ENCODE measurements at regions not wholly inside any gene's neighbourhood (a gene's known extent, or its start where the extent isn't known, plus 50 kb on each side); places are given as distances from the start of the nearest gene placed in this dataset.

DNA sequence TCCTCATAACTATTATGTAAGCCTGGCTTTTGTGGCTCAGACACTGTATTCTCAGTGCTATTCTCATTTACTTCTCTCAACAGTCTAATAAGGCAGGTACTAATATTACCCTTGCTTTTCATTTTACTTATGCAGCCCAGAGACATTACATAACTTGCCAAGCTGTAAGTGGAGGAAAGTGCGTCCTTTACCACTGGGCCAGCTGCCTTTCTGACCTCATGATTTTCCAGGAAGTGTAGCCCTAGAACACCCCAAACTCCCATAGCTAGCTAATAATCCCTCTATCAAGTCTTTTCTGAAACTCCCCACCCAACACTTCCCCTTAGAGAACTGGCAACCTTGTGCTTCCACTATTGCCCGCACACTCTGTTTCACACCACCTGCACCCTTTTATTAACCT lies 192.9 kb upstream of the HMHB1 start:
- no peak for DNase-seq

DNA sequence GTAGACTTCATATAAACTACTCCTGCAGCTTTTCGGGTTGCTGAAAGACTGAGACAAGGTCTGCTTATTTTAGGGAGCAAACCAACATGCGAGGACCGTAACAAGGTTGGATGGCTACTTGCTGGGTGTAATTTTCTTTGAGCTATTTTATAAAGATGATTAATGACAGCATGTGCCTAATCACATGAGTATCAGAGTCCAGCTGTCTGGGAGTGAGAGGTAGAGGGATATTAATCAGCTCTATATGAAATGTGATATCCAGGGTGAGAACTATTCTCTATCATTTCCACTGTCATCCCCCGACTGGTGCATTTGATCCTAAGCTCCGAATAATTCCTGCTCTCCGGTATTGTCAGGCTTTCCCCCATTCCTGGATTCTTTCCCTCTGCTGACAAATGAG lies 193.8 kb upstream of the HMHB1 start:
- DNase-seq, result peak; percentile 80

DNA sequence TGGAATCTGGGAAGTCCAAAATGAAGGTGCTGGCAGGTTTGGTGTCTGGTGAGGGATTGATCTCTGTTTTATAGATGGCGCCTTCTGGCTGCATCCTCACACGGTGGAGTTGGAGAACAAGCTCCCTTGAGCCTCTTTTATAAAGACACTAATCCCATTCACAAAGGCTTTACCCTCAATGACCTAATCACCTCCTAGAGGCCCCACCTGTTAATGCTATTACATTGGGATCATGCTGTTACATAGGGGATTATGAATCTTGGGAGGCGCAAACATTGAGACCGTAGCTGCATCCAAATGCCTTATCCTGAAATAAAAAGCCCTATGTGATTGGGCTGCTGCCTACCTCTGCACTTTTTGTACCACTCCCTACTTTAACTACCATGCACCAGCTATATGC lies 197.1 kb upstream of the HMHB1 start:
- DNase-seq, result peak; percentile 98

DNA sequence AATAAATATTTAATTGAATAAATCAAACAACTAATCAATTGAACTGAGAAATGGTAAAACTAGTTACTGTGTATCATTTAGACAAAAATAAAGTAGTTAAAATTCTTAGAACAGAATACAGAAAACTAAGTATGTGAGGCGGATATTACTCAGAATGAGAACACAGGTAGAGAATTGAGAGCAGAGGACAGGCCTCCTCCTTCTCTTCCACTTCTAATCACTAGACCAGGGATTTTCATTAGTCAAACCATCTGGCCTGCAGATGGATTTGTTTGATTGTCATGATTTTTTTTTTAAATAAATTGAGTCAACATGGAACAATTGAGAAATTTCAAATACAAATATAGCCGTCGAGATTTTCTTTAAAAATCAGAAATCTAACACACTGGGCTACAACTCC lies 198.6 kb upstream of the HMHB1 start:
- DNase-seq, result peak; percentile 66

DNA sequence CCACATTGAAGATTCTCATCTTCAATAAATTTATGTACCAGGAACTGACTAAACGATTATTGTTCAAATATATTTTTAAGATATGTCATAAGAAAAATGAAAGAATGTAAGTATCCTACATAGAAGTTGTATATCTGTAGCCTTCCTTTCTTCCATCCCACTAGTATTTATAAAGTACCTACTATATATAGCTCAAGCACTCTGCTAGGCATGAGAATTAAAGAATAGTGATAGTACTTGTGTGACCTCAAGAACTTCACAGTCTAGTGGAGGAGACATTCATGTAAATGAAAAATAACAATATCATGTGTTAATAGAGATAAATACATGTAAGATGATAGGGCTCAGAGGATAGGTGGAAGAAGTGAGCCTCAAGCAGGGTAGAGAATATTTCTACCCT lies 201.0 kb upstream of the HMHB1 start:
- no peak for DNase-seq

DNA sequence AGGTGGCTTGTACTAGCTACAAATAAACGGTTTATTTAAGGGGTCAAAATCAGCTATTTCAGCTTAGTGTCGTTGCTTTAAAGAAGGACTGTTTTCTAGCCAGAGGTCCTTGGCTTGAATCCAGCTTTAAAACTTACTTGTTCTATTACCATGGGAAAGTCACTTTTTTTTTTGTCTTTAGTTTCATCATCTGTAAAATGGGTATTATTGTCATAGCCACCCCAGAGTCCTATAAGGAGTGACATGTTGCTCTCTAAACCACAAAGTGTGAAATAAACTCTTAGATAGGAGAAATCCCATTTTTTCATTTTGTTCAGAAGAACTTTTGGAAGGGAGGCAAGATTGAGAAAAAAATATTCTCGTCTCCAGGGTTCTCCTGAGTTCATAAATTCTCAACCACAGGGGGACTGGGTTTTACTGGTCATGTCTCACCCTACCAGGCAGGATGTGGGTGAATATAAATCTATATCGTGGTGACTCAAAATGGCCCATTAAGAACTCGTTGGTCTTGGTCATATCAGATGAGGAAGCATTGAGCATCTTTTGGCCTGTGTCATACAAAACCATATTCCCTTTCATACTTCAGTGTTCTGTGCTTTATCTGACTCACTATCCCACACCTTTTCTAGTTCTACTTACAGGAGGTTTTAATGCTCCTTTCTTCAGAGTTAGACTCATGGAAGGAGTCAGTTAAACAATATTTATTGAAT lies 202.7 kb upstream of the NR3C1 start:
- DNase-seq, result no peak

DNA sequence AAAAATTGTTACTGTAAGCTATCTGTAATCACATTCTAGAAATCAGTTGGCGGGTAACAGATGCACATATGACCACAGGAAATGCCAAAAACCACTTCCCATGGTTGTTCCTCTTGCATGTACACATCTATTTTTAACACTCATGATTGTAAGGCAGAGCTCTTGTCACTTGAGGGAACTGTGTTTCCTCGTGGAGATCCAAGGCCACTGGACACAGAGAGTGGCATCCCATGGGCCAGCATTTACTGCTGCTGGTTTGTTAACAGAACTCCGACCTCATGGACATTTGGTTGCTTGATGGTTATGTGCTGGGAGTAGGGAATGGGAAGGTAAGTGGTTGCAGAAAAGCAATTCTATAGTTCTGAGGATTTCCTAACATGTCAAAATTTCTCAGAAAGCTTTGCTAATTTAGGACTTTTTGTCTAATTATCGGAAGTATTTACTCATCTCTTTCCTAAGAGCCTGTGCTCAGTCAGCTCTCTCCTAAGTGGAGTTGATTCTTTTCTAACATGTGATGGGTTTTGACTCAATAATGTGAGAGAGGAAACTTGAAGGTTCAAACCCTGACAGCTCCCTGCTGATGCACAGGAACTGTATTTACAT lies 202.0 kb upstream of the NR3C1 start:
- DNase-seq, result no peak

DNA sequence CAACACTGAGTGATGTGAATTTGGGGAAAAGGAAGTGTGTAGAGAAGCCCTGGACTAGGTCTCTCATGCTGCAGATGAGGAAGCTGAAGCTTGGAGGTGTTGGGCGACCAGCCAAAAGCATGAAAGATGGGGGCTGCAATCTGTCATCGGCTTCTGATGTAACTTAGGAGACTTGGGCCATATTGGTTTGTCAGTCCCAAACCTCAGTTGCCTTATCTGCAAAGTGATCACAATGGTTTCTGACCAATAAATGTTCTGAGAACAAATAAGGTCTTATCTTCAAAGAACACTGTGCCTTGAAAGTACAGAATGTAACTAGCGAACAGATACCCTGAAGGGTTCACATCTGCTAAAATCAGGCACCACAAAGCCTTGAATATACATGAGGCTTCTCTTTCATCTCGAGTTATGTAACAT lies 198.4 kb upstream of the NR3C1 start:
- DNase-seq, result no peak

DNA sequence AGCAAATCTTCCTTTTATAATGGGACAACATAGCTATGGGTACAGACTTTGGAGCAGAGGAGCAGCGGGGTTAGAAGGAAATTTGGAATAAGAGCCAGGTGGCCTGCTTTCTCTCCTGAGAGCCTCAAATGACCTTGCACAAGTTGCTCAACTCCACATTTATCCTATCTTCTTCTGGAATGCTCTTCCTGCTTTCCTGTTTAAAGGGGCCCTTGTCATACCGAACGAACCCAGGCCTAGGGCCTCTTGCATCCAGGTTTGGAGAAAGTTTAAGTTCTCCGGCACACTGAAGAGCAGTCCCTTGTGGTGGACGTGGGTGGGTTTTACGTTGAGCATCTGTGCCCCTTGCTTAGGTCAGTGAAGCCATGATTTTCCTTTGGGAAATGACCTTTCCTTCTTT lies 197.9 kb upstream of the NR3C1 start:
- no peak for DNase-seq

DNA sequence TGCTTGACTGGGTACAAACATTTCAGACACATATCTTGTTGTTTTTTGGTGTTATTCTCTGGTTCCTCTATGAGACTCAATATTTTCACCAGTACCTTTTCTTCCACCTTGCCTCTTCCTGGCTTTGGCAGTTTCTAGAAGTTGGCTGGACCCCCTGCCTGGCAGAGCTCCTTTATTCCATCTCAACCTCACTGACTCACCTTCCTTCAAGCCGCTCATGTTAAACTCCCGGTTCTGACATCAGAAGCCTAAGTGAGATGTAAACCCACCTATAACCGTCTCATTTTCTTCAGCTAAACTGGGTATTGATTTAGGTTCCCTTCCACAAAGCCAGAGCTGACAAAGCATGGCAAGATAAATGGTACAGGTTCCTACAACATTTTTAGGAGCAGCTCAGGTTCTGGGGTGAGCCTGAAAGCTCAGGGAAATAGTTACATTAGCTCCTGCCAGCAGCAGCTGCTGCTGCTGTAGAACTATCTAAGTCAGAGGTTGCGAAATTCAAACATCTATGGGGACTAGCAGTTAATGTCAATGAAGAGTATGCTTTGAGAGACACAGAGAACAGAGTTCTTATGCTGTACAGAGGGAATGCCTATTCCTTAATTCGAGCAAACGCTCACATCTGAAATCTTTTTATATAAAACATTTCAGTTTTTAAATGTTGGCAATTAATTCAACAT lies 197.1 kb upstream of the NR3C1 start:
- DNase-seq, result no peak

DNA sequence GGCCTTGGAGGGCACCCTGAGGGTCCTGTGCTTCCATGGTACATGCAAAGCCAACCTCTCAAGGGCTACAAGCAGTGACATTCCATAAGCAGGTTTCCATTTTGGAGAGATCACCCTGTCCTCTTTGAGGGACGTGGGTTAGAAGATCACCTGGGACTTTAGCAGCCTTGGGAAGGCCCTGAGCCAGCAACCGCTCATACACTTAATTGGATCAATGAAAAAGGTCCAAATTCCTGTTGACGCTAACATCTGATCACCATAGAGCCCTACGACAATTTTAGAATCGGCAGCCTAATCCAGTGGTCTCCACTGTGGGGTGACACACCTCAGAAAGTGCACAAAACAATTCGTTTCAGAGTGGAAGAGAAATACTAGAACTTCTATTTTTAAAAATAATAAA lies 196.0 kb upstream of the NR3C1 start:
- no peak for DNase-seq

DNA sequence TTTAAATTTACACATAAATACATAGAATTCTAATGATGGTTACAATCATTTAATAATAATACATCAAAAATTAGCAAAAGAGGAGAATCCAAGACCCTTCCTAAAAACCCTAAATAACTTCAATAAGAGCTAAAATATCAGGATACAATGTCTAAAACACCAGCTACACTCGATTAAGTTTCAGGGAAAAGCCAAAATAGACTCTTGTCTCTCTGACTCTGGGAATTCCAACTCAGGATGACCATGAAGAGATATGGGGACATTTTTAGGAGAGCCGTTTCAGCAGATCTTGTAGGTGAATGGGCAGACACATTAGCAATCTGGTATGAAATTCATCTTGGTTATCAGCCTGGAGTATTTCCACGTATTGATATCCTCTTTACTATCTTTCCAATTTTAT lies 193.3 kb upstream of the NR3C1 start:
- no peak for DNase-seq

DNA sequence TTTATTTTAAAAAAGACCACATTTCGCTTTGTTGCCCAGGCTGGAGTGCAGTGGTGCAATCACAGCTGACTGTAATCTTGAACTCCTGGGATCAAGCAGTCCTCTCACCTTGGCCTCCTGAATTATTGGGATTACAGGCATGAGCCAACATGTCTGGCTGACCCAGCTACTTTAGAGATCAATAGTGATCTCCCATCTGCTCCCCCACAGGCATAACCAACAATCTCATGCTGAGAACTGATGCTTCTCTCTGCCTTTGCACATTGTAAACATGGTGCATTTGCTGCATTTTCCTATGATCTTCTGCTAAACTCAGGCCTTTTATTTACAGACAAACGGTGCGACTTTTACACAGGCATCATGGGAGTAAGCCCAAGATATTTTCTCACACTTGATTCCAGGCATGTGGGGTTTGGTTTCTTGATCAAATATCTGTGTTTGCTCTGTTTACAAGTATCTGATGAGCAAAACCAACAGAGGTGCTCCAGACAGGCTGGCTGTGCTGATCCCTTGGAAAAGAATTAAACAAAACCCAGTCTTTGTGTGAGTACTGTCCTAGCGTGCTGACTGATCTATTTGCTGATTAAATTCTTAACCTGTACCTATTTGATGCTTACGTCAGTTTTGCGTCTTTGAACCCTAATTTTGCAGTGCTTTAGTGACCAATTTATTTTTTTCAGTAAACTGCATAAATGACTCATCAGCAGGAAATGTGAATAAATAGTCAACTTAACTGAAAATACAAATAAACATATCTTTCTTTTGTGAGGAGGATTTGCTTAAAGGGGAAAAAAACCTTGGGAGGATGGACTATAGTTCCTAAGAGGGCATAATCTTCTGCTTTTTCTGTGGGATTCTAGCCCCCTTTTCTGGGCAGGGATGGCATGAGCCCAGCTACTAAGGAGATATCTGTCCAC lies 191.7 kb upstream of the NR3C1 start:
- DNase-seq, result peak; percentile 81

DNA sequence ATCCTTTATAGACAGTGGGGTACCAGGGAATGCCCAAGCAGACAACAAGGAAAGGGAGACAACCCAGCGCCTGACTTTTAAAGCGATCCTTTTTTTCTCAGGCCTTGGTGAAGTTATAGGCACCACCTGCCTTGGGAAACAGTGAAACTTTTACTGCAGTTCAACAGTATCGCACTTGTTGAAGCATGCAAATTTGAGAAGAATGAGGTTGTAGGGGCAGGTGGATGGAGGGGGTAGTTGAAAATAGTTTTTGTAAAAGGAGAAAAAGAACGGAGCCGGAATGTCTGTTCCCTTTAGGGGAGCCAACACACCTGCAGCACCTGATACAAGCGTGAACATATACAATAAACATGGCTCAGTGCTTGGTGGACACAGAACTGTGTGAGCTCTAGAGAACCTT lies 190.2 kb upstream of the NR3C1 start:
- DNase-seq, result no peak

DNA sequence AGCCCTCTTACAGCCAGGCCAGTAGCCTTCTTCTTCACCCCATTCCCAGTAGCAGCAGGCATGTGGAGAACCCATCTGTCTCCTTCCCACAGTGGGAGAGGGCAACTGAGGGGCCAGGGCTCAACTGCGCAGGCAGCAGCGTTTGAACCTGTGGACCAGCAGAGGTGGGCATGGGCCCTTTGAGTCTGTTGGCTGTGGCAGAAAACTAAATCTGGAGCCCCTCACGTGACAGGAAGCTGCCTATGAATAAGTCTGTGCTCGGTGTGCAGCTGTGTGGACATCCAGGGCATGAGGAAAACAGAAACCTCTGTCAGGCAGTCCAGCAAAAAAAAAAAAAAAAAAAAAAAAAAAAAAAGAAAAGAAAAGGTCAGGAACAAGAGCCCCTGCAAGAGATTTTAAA lies 189.2 kb upstream of the NR3C1 start:
- no peak for DNase-seq

DNA sequence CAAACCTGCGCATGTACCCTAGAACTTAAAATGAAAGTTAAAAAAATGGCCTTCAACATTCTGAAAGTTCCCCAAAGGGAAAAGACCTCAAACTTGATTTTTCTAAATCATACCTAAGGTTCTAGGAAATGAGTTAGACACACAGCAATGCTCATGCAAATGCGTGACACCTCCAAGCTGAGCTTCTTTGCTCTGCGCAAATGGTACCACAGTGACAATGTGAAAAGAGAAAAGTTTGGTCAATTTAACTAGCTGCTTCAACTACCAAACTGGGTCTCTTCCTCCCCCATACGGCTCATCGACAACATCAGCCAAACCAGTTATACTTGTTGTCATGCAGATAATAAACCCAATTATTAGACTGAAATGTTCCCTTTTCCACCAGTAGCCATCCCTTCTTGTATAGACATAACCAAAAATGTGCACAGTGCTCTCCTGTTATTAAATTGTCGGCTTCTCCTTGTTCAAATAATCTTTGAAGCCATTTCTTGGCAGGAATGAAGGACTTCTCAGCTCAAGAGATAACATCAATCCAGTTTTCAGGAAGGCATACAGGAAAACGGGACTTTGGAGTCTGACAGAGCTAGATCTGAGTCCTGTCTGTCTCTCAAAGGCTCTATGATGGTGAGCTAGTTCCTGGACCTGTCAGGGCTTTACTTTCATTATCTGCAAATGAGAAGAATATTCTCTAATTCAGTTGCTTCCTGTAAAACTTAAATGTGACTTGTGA lies 185.6 kb upstream of the NR3C1 start:
- DNase-seq, result no peak

DNA sequence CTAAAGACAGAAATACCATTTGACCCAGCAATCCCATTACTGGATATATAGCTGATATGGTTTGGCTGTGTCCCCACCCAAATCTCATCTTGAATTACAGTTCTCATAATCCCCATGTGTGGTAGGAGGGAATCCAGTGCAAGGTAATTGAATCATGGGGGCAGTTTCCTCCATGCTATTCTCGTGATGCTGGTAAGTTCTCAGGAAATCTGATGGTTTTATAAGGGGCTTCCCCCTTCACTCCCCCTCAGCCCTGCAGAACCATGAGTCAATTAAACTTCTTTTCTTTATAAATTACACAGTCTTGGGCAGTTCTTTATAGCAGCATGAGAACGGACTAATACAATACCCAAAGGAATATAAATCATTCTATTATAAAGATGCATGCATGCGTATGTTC lies 184.6 kb upstream of the NR3C1 start:
- peak; percentile 15 for DNase-seq

DNA sequence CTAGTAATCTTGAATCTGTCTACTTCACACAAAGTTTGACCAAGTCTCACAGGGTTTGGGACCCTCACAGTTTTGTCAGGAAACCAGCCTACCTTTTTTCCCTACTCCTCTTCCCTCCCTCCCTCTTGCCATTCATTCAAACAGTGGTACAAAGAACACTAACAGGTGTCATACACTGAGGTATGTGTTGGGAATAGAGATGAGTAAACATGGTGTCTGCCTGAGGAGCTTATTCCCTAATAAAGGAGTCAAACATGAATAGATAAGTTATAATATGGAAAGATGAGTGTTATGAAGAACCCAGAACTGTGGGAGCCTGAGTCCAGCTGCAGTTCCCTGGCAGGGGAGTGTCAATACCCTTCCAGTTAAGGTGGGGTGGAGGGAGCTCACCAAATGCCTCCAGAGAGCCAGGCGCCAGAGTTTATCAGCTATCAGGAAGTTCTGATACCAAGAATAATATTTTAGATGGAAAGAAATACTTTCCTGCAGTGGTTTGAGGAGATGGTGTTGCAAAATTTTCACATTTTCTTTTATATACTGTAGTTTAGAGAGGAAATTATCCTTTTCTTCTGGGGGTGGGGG lies 183.4 kb upstream of the NR3C1 start:
- DNase-seq, result no peak

DNA sequence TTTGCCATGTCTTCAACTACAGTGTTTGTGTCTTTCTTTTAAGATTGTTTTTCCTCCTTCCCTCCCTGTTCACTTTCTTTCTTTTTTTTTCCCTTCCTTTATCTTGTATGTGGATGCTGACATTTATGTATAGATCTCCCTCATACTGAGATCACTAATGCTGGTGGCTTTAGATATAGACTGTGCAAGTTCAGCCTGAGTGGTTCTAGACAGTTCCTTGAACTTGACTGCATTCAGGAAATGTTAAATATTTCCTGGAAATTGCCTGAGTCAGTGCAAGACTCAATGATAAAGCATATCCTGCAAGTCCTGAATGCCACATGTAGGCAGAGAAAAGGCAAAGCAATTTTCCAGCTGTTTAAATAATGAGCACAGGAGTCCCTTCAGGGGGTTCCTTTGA lies 182.5 kb upstream of the NR3C1 start:
- DNase-seq, result no peak

DNA sequence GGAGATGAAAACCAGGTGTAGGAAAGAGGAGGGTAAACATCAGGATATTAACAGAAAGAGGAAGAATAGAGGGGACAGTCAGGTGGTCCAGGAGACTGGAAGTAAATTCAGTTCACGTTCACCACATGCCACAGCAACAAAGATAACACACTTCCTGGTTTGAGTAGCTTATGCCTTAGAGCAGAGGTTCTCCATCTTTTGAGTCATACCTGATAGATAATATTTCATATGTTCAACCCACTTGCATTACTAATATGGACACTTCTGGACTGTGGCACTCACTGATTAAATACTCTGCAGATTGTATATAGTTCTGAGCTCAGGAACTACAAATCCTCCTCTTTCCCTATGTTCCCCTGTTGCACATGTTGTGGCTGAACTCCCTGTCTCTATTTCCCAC lies 179.9 kb upstream of the NR3C1 start:
- DNase-seq, result no peak

DNA sequence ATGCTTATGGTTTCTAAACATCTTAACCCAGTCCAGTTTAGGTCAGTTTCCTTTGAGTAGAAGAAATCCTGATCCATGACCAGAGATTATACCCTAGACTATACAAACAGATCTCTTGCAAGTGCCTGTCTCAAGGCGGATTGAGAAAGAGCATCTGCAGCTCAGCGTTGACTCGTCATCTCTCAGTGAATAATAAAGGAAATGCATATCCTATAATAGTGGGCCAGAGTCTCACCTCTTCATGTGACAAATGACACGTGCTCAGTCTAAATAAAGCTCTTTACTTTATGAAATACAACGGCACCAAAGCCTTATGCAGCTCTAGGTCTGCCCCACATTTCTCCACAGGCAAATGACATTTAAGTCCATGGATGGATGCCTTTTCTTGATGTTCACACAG lies 179.4 kb upstream of the NR3C1 start:
- DNase-seq, result peak; percentile 42

DNA sequence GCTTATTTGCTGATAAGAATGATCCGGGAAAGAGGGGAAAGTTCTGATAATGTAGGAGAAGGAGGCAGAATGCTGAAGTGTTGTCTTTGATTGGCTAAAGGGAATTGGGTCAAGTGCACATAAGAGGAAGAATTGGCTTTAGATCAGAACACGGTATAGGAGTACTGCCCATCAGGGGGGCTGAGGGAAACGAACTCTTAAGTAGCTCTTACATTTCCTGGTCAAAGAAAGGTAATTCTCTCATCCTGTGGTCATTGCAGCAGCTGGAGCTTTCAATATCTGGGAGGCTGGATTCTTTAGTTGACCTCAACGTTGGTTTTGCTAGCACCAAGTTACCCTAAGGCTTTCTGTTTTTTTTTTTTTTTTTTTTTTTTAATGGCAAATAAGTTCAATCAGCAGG lies 178.7 kb upstream of the NR3C1 start:
- no peak for DNase-seq

All from NCI-H82 (cell line).